HG03469 (cell line): ENCODE measurements at regions not wholly inside any gene's neighbourhood (a gene's known extent, or its start where the extent isn't known, plus 50 kb on each side); places are given as distances from the start of the nearest gene placed in this dataset.

ENCODE experiments used
- ATAC-seq: cut with Tn5 transposase; IDR thresholded peaks from one replicate; pipeline ENCODE4 v1.9.1; 2021; ENCODE audit warnings: mild to moderate bottlenecking, moderate library complexity, moderate number of reproducible peaks; ENCODE audit not compliant: unreplicated experiment

- ATAC-seq: no peak
Measured at GRCh38 chr11:11177156-11177808, 175.8 kb downstream of the CSNK2A3 start.

GRCh38 chr11:11173316-11174025 lies 179.6 kb downstream of the CSNK2A3 start:
- no peak for ATAC-seq

- ATAC-seq: peak; percentile 89
Measured at GRCh38 chr11:11171854-11172253, 181.2 kb downstream of the CSNK2A3 start.

DNA sequence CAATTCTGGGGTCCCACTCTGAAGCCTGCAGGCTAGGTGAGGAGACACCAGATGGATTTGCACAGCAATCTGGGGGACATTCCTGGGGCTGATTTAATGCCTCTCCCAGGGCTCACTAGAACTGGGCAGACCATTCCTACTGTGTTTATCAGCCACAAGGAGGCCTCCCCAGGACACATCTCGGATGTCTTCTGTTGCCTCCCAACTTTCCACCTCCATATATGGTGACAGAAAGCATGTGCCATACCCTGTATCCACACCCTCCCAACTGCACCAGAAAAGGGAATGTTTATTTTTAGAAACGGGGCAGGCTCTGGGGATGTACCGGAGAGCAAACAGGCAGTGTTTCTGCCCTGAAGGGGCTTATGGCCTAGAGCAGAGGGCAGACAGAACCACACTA lies 181.8 kb downstream of the CSNK2A3 start:
- no peak for ATAC-seq

DNA sequence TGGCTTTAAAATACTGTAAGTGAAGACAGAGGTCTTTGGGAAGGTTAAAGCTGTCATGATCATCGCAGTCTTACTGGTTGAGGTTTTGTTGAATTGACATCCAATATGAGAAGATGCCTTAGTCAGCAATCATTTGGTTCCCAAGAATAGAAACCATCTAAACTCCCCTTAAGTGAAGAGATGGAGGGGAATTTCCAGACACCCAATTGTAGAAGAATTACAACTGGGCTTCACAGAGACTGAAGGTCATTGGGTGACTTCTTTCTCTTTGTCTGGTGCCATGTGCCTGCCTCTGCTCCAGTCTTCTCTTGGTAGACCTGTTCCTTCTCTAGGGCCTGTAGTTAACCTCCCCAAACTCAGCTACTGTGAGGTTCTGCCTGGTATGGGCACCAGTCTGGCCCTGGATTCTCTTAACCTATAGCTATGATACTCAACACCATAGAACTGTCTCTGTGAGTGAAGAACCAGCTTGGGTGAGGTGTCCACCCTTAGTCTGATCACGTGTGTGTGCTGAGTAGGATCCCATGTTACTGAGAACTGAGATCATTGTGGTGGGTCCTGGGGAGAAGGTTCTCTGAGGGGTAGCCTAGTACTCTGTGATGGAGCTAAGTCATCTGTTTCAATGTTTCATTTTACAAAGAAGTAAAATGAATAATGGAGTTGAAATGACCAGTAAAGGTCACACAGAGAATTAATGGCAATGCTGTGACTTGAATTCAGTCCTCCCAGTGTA lies 182.5 kb downstream of the CSNK2A3 start:
- ATAC-seq: no peak

DNA sequence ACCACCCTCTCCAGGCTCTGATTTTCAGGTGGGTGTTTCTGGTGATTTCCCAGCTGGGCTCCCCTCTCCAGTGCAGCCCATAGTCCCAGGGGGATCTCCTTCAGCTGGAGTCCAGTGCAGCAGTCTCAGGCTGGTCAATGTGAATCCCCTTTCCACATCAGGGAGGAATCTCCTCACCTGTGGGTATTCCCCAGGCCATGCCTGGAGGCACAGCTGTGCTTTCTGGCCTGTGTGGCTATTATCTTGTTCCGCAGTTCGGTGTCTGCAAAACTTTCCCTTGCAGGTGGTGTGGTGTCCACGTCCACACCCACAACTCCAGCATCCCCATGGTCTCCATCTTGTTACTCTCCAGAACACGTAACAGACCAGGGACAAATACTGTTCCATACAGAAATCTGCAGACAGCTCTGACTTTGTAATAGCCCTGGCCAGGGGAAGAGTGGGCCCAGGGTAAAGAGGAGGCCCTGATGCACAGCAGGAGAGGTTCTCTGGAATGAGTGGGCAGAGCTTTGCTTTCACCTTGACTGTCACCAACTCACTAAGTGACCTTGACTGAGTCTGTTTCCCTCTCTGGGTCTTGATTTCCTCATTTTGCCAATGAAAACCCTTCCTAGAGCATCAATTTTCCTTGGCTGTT lies 183.2 kb downstream of the CSNK2A3 start:
- ATAC-seq: no peak

DNA sequence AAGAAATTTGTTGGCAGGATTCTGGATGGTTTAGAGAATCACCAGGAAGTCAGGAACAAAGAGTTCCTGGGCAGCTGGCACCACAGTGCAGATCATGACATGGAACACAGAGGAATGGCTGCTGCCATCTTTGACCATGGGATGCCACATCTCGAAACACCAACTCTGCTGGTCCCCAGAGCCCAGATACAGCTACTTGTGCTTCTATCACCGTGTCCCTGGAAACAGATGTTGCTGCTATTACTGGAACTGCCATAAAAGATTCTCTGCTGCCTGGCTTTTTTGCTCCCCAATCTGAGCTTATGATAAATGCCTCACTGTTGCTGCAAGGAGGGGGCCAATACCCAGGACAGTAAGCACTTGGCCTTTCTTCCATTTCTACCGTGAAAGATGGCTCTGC lies 185.2 kb downstream of the CSNK2A3 start:
- no peak for ATAC-seq

GRCh38 chr11:11164334-11164690 lies 188.7 kb downstream of the CSNK2A3 start:
- ATAC-seq: no peak

GRCh38 chr11:11163669-11164333 lies 189.2 kb downstream of the CSNK2A3 start:
- no peak for ATAC-seq

GRCh38 chr11:11163236-11163635 lies 189.8 kb downstream of the CSNK2A3 start:
- ATAC-seq: no peak

GRCh38 chr11:11157185-11157584 lies 195.9 kb downstream of the CSNK2A3 start:
- no peak for ATAC-seq

DNA sequence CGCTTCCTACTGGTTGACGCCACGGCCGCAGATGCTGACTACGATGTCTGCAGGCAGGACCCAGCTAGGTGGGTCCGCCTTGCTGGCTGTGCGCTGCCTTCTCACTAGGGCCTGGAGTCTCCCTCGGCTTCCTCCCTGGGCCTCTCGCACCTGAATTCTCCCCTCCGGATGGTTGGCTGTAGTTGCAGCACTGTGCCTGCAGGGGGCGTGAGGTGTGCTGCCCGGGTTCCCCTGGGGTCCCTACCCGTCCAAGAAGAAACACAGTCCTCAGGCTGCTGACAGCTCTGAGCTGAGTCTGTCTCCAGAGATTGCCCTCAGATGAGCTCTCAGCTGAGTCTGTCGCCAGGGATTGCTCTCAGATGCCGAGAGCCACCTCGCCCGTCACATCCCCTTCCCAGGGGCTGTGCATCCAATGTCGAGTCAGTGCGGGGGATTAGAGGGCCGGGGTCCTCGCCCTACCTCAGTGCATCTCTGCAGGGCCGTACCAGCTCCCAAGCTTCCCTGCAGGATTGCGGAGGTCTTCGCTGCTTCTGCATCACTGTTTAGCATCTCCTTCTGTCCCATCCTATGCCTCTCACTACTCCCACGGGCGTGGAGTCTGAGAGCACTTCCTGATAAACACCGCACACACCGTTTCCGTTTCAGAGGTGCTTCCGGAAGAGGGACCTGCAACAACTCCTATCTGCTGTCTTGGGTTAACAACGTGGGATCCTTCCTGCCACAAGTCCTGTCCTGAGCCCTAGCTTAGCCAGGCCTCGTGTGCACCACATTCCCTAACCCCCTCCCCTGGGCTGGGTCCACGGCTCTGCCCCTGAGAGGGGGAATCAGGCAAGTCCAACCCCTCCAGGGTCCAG lies 196.9 kb downstream of the CSNK2A3 start:
- no peak for ATAC-seq

- no peak for ATAC-seq
Measured at GRCh38 chr11:11152877-11153276, 200.2 kb downstream of the CSNK2A3 start.

DNA sequence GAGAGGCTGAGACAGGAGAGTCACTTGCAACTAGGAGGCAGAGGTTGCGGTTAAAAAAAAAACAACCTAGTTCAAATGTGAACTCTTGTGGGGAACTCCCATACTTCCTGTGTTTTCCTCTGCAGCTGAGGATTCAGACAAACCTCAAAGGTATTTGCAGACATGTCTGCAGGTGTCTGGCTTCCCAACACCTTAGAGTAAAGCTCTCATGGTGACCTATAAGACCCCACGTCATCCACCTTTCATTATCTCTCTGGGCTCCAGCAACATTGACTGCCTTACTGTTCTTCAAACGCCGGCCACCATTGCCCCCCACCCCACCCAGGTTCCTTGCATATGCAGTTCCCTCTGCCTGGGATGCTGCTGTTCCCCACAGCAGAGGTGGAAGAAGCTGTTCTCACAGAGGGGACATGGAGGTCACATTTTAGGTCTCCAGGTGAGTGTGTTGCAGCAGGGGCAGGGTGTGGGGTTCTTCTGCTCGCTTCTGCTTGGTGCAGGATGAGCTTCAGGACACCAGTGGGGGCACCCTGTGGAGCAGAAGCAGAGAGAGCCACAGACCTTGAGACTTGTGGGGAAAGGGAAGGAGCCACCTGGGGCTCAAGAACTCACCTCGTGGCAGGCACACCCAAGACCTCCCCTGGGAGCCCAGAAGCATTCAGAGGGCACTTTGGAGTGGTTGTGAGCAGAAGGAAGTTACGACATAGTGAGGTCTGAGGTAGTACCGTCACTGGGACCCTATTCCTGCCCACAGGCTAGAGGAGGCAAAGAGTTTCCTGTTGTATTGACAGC lies 203.2 kb downstream of the CSNK2A3 start:
- ATAC-seq: no peak

DNA sequence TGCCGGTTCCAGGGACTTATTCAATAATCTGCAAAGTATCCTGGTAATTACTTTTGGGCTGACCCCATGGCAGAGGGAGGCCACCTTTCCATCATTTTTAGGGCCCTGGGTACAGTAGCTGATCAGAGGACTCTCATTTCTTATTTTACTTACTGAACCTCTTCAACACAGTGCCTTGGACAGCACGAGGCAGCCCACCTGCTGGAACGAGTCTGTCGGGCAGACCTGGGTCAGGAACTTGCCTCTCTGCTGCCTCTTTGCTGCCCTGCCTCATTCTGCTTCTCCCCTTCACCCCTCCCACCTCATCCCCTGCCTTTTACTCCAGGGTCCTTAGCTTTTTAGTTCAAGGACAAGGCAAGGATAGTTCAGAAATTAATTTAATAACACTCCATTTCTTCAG lies 204.5 kb downstream of the CSNK2A3 start:
- no peak for ATAC-seq

DNA sequence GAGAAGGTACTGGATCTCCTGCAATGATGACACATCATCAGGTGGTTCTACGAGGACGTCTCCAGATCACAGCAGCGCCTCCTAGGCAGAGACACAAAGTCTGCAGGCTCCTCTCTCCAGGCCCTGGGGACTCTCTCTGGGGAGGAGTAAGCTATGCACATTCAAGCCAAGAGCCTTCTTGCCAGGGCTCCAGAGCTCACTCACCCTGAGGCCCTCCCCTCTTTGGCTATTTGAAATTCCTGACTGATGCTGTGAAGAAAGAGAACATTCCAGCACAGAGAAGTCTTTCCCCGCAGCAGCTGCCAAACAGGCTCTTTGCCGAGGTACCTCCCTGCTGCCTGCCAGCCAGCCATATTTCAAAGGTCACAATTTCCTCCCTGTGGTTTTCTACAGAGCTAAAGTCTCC lies 204.9 kb downstream of the CSNK2A3 start:
- no peak for ATAC-seq

- no peak for ATAC-seq
Measured at GRCh38 chr11:11146830-11147229, 206.2 kb downstream of the CSNK2A3 start.

DNA sequence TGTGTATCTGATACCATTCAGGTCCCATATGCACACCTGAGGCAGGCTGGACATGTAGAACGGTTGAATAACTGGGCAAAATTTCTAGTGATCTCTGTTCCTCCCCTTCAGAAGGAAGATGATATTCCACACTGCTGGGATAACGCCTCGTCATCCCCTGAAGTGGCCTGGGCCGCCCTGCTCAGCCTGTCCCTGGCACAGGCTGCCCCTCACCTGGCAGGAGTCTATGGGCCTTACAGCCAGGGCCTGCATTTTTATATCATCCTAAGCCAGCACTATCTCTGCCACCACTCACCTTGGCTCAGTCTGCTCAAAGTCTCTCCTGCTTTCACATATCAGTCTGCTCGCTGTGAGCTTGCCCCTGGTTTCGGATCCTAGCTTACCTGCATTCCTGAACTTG lies 209.2 kb downstream of the CSNK2A3 start:
- ATAC-seq: no peak

GRCh38 chr11:11142430-11142829 lies 210.6 kb downstream of the CSNK2A3 start:
- ATAC-seq: no peak
